ENCODE measurements at regions not wholly inside any gene's neighbourhood (a gene's known extent, or its start where the extent isn't known, plus 50 kb on each side); places are given as distances from the start of the nearest gene placed in this dataset.

DNA sequence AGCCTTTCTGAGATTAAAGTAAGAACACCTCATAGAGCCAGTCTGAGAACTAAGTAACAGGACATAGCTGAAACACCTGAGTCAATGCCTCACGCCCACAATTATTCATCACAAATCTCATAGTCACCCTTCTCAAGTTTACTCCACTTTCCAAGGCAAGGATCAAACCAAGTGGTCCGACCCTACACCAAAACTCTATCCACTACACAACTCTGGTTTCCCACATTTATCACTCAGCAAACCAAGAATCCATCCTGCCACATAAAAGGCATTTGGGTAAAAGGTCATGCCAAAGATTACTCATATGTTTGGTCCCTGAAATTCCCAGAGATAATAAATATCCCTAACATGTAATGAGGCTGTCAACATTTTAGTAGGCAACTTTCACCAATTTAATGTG lies 144.1 kb downstream of the RPAP3 start:
- TF ChIP-seq CTCF (IDR thresholded peaks at IDR 0.05; ENCODE audit: borderline replicate concordance, control extremely low read depth, extremely low read depth, insufficient read depth, missing control alignments): no peak
- in situ Hi-C loops (cut with MboI; ENCODE audit: low sequenced_read_pairs, unreplicated experiment): no loop called here
- no peak for DNase-seq (ENCODE audit: low spot score)

GRCh38 chr12:47560415-47560814 lies 145.4 kb downstream of the RPAP3 start:
- DNase-seq (ENCODE audit: low spot score): no peak
- no peak for TF ChIP-seq CTCF (IDR thresholded peaks at IDR 0.05; ENCODE audit: borderline replicate concordance, control extremely low read depth, extremely low read depth, insufficient read depth, missing control alignments)
- in situ Hi-C loops (cut with MboI; ENCODE audit: low sequenced_read_pairs, unreplicated experiment): no loop called here

- DNase-seq (ENCODE audit: low spot score): no peak
- TF ChIP-seq CTCF (IDR thresholded peaks at IDR 0.05; ENCODE audit: borderline replicate concordance, control extremely low read depth, extremely low read depth, insufficient read depth, missing control alignments): no peak
- in situ Hi-C loops (cut with MboI; ENCODE audit: low sequenced_read_pairs, unreplicated experiment): no loop called here
These were observed 147.0 kb downstream of the RPAP3 start for GRCh38 chr12:47558625-47559345.

GRCh38 chr12:47557386-47557785 lies 148.4 kb downstream of the RPAP3 start:
- DNase-seq (ENCODE audit: low spot score): no peak
- TF ChIP-seq CTCF (IDR thresholded peaks at IDR 0.05; ENCODE audit: borderline replicate concordance, control extremely low read depth, extremely low read depth, insufficient read depth, missing control alignments): no peak

DNA sequence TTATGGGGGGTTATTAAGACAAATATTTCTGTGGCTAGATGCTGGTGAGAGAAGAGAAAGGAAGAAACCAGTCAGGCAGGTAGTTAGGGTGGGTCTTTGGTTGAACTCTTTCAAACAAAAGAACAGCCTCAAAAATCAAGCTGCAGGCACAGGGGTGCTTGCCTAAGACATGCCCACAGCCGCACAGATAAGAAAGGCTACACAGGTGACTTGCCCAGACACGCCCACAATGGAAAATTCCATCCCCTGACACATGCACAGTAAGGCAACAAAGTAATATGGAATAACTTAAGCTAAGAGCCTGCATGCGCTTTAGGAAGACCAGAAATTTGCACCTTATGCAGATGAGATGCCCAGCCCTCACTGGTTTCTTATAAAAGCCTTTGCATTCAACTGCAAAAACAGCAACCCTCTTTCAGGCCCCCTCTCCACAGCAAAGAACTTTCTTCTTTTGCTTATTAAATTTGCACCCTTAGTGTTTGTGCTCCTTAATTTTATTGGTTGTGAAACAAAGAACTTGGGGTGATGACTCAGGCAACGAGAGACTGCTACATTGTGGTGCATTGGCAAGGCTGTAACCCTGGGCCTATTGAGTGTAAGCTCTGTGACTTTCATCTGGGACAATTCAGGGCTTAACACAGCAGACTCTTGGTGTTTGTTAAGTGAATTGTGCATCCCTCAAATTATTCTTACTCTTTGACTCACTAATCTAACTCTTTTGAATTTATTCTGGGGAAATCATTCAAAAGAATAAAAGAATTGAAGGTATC lies 149.4 kb downstream of the RPAP3 start:
- DNase-seq (ENCODE audit: low spot score): no peak
- in situ Hi-C loops (cut with MboI; ENCODE audit: low sequenced_read_pairs, unreplicated experiment): no loop called here
- no peak for TF ChIP-seq CTCF (IDR thresholded peaks at IDR 0.05; ENCODE audit: borderline replicate concordance, control extremely low read depth, extremely low read depth, insufficient read depth, missing control alignments)

More at GRCh38 chr12:47557386-47557785, 148.4 kb downstream of the RPAP3 start:
- in situ Hi-C loops (cut with MboI; ENCODE audit: low sequenced_read_pairs, unreplicated experiment): no loop called here

DNA sequence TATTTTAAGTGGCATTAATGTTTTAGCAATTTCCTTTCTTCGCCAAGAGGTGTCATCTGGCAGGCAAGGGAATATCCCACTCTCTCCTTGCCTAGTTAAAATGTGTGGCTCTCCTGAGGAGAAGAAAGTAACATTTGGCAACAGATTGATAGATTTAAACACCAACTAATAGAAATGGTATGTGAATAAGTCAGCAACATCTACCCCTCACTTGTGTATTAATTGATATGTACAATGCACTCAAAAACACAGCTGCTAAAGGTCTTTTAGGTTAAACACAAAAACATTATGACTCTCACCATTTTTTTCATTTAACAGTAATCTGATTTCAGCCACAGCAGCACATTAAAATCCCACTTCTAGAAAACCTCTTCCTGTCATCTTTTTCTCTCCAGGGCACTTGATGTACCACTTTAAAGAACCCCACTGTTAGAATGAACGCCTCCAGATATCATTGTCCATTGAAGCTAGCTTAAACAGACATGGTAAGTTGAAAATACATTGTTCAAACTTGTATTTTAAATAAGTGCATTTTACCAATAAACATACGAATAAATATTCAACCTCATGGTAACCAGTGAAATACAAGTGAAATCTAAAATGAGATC lies 151.7 kb downstream of the RPAP3 start:
- DNase-seq (ENCODE audit: low spot score): no peak
- in situ Hi-C loops (cut with MboI; ENCODE audit: low sequenced_read_pairs, unreplicated experiment): no loop called here
- no peak for TF ChIP-seq CTCF (IDR thresholded peaks at IDR 0.05; ENCODE audit: borderline replicate concordance, control extremely low read depth, extremely low read depth, insufficient read depth, missing control alignments)
